HT1080 (cell line): ENCODE measurements at regions not wholly inside any gene's neighbourhood (a gene's known extent, or its start where the extent isn't known, plus 50 kb on each side); places are given as distances from the start of the nearest gene placed in this dataset.
A peak's percentile ranks its signal among the peaks of the same experiment; 100 is the strongest.

ENCODE experiments used
- DNase-seq: peaks from one replicate; pipeline ENCODE4 v3.0.0-alpha.2; 2015; ENCODE audit warnings: low read depth

DNA sequence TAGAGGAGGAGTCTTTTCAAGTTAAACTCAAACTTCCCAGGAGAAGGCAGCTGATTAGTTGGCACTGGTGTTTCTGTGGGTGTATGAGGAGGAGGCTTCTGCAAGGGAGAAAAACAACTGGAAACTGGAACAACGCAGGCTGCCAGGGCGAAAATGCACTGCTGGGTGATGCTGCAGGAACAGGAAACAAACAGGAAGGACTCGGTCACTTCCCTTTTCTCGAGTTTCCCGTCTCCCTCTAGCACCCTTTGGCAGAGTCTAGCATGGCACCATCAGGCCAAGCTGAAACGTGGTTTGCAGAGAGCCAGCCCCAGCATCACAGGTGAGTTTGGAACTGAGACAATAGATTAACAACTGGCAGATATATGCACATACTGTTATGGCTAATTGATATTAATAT lies 77.5 kb upstream of the CAST start:
- DNase-seq = no peak

GRCh38 chr5:96588539-96588938 lies 73.6 kb upstream of the CAST start:
- no peak for DNase-seq

- DNase-seq = no peak
Observed at GRCh38 chr5:96590796-96591195, 71.4 kb upstream of the CAST start.

DNA sequence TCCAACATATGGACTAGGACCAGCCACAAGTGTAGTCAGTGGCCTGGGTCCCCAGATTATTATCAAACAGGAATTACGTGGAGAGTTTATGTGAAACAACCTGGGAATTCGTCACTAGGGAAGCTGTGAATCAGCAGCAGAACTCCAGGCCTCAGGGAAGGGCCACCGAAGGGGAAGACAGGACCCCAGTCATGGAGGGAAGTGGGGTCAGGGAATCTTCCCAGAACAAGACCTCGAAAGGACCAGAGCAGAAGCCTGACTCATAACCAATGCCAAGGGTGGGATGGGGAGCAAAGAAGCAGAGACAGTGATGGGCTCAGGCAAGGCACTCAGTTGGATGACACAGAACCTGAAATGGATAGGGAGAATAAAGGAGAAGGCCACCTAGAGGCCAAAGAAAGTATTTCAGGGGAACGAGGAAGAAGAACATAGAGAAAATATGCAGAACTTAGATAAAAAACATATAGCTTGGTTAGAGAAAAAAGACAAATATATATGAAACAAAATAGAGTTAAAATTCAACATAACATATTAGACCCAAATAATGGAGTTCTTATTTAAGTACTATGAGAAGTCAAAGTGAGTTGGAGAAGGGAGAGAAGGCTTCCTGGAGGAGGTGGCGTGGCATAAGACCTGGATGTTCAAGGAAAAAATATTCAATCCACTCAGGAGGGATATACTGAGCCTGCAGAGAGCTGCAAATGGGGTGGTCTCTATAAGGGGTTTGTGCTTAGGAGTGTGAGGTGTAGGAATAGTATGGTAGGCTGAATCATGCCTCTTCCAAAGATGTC lies 66.7 kb upstream of the CAST start:
- peak; percentile 48 for DNase-seq

GRCh38 chr5:96597438-96598020 lies 64.6 kb upstream of the CAST start:
- DNase-seq = peak; percentile 82

DNA sequence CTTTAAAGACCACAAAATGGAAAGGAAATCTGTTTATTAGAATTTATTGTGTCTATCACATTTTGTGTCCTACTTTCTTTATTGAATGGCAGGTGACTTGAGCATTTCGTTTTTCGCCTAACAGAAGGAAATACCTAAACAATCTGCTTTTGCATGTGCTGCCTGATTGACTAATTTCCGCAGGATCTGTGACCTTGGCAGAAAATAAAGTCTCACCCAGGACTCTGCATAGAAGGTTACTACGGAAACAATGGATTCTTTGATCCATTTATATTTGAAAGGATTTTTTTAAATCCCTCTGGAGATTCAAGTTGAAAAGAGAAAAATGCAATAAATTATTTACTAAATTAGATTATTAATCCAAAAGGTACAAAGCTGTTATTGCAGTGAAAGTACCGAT lies 61.0 kb upstream of the CAST start:
- peak; percentile 34 for DNase-seq

GRCh38 chr5:96601715-96602244 lies 60.4 kb upstream of the CAST start:
- DNase-seq = peak; percentile 69

- DNase-seq = no peak
Observed at GRCh38 chr5:96602776-96603175, 59.4 kb upstream of the CAST start.

DNA sequence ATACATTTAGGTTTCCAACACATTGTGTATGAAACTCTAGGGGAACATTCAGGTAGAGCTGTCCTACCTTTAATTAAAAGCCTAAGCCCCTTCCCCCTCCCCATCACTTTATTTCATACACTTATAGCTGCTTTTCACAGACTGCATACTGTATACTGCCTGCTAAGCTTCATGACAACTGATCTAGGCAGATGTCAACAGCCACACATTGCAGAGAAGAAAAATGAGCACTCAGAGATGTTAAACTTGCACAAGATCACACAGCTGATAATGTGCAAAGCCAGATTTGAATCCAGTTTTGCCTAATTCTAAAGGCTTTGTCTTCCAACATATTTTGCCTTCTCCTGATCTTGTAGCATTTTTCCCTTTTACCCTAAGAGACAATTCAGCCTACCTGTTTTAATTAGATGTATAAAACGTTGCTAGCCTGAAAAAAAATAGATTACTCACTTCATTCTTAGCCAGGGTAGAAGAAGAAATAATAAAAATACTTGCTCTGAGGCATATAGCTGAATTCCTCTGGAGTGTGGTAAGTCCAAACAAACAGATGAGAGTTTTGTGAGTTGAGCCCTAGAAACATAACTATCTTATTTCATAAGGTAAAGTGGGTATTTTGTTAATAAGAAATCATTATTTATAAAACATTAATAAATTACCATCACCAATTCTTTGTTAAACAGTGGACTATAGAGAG lies 56.9 kb upstream of the CAST start:
- no peak for DNase-seq

DNA sequence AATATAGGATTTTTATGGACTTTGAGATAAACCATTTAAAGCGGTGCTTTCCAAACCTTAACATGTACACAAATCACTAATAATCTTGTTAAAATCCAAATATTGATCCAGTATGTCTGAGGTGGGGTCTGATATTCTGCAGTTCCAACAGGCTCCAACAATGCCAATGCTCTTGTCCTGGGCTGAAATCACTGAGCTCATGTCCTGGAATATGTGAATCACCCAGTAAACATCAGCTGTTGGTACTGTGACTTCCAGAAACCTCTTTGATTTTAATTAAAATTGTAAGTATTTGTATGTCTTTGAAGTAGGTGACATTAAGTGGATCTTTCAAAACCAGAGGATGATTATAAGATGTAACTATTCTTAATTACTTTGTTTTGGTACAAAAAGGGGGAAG lies 52.8 kb upstream of the CAST start:
- DNase-seq = no peak

GRCh38 chr5:96610747-96611146 lies 51.4 kb upstream of the CAST start:
- no peak for DNase-seq

GRCh38 chr5:96611946-96612345 lies 50.2 kb upstream of the CAST start:
- no peak for DNase-seq
